Middle frontal gyrus (tissue), 1 donor: ENCODE measurements at regions not wholly inside any gene's neighbourhood (a gene's known extent, or its start where the extent isn't known, plus 50 kb on each side); places are given as distances from the start of the nearest gene placed in this dataset.
"Not testable (repeated sequence)": the region's sequence is repeated elsewhere in the genome, so short reads cannot be mapped to it uniquely, and the experiment has no call there.

ENCODE experiments used
- DNase-seq: peaks from one replicate; pipeline ENCODE4 v3.0.0-alpha.2; 2015; ENCODE audit warnings: low spot score; ENCODE audit errors: extremely low spot score

- no peak for DNase-seq
Observed at GRCh38 chr4:112940336-112940735, 109.1 kb upstream of the ANK2 start.

GRCh38 chr4:112942077-112942476, 107.4 kb upstream of the ANK2 start:
- no peak for DNase-seq

DNA sequence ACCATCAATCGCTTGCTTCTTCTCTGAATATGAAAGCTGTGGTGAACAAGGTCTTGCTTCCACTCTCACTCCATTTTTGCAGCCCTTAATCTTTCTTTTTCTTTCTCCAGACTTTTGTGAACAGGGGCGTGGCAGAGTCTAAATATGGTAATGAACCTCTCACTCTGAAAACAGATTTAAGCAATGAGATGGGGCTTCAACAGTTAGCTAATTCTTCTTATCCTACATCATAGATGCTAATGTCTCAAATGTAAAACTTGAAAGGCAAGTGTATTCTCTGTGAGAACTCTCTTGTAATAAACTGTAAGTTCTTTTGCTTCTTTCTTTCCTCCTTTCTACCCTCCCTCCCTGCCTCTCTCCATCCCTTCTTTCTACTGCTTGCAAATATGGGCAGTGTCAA, 106.5 kb upstream of the ANK2 start:
- no peak for DNase-seq

GRCh38 chr4:112944006-112944405, 105.4 kb upstream of the ANK2 start:
- no peak for DNase-seq

- DNase-seq, result no peak
Observed at GRCh38 chr4:112946127-112946526, 103.3 kb upstream of the ANK2 start.

- no peak for DNase-seq
Observed at GRCh38 chr4:112947616-112948015, 101.8 kb upstream of the ANK2 start.

DNA sequence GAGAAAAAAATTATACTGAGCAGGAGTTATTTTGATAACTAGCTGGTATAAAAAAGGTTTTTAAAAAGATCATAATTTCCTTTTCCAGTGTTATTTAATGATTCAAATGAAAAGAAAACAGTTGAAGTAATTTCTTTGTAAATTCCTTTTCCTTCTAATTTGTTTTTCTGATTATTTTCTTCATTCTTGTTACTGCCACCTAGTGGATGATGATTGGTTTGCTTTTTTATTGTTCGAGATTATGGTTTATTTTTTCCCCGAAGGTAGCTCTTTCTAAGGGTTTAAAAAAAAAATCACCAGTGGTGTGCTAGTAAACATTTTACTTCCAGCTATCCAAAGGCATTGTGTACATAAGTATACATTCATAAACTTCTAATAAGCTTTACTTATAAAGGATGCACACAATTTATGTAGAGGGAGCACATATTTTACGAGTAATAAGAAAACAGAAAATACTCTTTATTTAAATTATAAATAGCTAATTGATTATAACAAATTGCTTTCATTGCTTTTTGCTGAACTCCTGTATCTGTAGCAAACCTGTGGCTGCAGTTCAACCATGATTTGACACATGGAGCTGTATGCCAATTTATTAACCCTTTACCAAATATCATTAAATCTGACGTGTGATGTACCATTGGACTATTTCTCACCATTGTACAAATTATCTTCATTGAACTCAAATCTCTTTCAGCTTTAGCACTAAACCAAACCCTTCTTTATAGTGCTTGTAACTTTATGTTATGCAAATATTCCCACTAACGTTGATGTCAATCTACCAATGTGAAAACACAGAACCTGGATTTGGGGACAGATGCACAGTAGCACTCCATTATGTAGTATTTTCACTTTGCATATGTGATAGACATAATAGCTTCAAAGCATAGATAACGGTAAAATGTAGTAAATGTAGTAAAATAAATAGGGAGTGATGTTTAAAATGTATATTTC, 97.8 kb upstream of the ANK2 start:
- DNase-seq, result peak; percentile 14

- DNase-seq, result peak; percentile 12
Observed at GRCh38 chr4:112952313-112952700, 97.1 kb upstream of the ANK2 start.

DNA sequence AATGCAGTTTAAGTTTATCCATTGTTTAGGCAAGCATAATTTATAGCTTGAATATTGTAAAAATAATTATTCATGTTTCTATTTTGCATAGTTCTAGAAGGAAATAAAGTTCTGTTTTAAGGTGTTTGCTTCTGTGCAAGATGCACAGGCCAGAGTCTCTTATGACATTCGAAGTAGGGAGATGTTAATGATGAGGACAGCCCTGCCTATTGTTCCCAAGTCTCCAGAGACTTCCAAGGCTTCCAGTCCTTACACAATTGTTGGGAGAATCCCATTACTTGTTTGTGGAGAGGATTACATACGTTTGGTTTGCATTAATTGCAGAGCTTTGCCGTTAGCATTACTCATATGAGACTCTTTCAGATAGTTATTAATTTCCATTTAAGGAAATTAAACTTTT, 96.2 kb upstream of the ANK2 start:
- DNase-seq, result peak; percentile 2

DNA sequence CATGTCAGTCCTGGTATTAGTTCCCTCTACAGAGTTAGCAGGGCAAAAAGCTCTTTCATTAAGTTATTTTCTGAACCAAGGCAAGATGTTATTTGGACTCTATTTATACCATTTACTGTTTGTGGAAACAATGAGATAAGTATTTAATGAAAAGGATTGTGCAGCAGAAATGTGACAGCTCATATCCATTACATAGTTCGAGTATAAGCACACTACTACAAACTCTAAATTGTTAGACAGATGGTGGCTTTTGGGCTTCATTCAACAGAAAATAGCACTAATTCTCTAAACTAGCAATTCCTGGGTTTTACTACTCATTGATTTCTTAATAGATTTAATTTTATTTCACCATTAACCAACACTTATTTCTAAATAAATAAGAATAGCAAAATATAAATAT, 95.2 kb upstream of the ANK2 start:
- DNase-seq, result peak; percentile 2

DNA sequence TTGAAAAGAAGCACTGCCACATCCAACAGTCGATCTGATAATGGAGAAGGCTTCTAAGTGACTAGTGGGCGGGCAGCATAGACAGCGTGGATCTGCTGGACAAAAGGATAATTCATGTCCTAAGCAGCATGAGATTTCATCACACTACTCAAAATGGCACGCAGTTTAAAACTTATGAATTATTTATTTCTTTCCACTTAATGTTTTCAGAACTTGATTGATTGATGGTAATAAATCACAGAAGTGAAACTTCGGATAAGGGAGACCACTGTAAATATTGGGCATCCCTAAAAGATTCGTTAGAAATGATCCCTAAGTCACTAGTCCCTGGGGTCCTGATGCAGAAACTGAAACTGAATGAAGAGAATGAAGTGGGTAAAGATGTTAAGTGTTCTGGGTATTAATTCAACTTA, 93.0 kb upstream of the ANK2 start:
- no peak for DNase-seq

DNA sequence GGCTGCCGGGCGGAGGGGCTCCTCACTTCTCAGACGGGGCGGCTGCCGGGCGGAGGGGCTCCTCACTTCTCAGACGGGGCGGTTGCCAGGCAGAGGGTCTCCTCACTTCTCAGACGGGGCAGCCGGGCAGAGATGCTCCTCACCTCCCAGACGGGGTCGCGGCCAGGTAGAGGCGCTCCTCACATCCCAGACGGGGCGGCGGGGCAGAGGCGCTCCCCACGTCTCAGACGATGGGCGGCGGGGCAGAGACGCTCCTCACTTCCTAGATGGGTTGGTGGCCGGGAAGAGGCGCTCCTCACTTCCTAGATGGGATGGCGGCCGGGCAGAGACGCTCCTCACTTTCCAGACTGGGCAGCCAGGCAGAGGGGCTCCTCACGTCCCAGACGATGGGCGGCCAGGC, 91.7 kb upstream of the ANK2 start:
- DNase-seq, result not testable (repeated sequence)

- no peak for DNase-seq
Observed at GRCh38 chr4:112966701-112967488, 82.6 kb upstream of the ANK2 start.

DNA sequence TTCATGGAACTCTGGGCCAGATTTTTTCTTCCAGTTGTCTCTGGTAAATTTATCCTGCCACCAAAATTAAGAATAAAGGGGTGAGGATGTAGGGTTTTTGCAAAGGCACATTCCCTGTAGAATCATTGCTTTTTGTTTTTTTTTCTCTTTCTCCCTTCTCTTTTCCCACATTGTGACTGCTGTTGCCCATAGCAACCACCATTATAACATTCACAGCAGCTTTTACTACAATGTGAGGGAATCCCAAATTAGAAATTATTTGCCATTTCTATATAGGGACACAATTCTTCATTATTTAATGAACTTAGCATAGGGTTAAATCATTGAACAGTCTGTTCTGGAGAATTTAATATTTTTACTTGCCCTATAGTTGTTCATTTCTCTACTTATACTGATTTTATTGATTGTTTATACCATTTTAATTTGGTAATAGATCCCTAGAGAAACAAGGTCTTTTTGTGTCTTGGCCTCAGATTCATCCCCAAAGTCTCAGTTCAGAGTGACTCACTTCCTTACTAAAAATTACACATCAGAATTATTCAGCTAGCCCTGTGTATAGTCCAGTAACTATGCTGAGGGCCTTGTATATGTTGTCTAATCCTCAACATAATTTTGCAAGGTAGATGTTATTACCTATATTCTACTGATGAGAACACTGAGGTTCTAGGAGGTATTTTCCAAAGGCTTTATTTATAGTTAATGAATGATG, 80.8 kb upstream of the ANK2 start:
- no peak for DNase-seq

DNA sequence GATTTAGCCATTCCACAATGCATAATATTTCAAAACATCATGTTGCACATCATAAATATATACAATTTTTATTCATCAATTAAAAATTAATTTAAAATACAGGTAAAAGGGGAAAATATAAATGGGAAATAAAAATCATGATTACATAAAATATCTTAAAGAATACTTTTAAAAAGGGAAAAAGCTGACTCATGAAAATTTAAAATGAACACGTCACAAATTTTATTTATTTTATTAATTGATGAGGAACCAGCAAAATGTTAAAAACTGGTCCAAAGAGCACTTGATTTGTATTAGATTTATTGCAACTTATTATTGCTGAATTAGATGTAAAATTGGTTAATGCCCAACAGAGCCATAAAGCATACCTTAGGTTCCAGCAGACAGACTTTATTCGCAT, 78.5 kb upstream of the ANK2 start:
- no peak for DNase-seq

GRCh38 chr4:112973750-112974251, 75.7 kb upstream of the ANK2 start:
- DNase-seq, result no peak

GRCh38 chr4:112975567-112976355, 73.7 kb upstream of the ANK2 start:
- no peak for DNase-seq

GRCh38 chr4:112978691-112979472, 70.6 kb upstream of the ANK2 start:
- DNase-seq, result no peak

GRCh38 chr4:112979881-112980421, 69.5 kb upstream of the ANK2 start:
- DNase-seq, result no peak

GRCh38 chr4:112982680-112983079, 66.8 kb upstream of the ANK2 start:
- DNase-seq, result no peak
